H1 (cell line): ENCODE measurements at regions not wholly inside any gene's neighbourhood (a gene's known extent, or its start where the extent isn't known, plus 50 kb on each side); places are given as distances from the start of the nearest gene placed in this dataset.

ENCODE experiments used
- SUZ12 ChIP-seq: fragments of 200-600 bp; sonication (generic); IDR thresholded peaks from 2 replicates; pipeline ENCODE4 v1.6.1; 2012; ENCODE audit warnings: mild to moderate bottlenecking, inconsistent platforms, low read length, moderate library complexity, mixed read lengths

DNA sequence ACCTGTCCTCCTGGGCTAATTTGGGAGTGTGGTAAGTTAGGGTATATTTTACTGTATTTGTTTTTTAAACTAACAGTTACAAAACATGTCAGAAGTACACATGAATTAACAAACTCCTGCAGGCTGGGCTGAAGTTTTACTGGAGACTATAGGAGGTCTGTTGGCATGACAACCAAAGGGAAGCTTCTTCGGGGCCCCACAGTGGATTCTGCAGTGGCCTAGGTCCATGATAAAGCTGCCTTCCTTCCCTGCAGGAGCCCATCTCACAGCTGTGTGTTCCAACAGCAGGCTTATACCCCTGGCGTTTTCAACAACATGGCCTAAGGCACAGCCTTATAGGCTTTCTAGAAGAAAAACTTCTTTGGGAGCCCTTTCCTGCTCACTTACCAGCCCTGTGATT is 128.0 kb upstream of the SETBP1 start (continued):
- no peak for TF ChIP-seq SUZ12
